ENCODE measurements at regions not wholly inside any gene's neighbourhood (a gene's known extent, or its start where the extent isn't known, plus 50 kb on each side); places are given as distances from the start of the nearest gene placed in this dataset.

- no peak for TF ChIP-seq CTCF (IDR thresholded peaks at IDR 0.05)
- no peak for TF ChIP-seq POLR2A (IDR thresholded peaks at IDR 0.05)
- TF ChIP-seq POLR2AphosphoS5 (IDR thresholded peaks at IDR 0.05), result no peak
- TF ChIP-seq EP300 (IDR thresholded peaks at IDR 0.05), result no peak
Measured at GRCh38 chr6:93731306-93731705, 311.9 kb upstream of the EPHA7 start.
